Sigmoid colon (tissue), 3 donors: ENCODE measurements at regions not wholly inside any gene's neighbourhood (a gene's known extent, or its start where the extent isn't known, plus 50 kb on each side); places are given as distances from the start of the nearest gene placed in this dataset.

Experiments
- CTCF ChIP-seq, 4 experiments: fragments of 450-650 bp in 3 of 4; fragments of 200-600 bp in 1 of 4; IDR thresholded peaks; one replicate each; pipeline ENCODE4 v1.5.1; 2016 to 2019; ENCODE audit warnings: antibody characterized with exemption in 4 of 4, mild to moderate bottlenecking in 3 of 4, moderate library complexity in 2 of 4
- POLR2A ChIP-seq, 2 donors: fragments of 450-650 bp; IDR thresholded peaks; one replicate each; pipeline ENCODE4 v1.6.1; 2016; ENCODE audit warnings: antibody characterized with exemption in 2 of 2, mild to moderate bottlenecking in 2 of 2, moderate library complexity in 2 of 2

- TF ChIP-seq POLR2A (IDR thresholded peaks at IDR 0.05) (no peak), CTCF (IDR thresholded peaks at IDR 0.05) (no peak)
These were observed 1226.6 kb upstream of the FAM98A start for GRCh38 chr2:34825686-34826085.
